Lower lobe of right lung (tissue), 2 donors: ENCODE measurements at regions not wholly inside any gene's neighbourhood (a gene's known extent, or its start where the extent isn't known, plus 50 kb on each side); places are given as distances from the start of the nearest gene placed in this dataset.

Experiments used
- ATAC-seq, 2 donors: fragments of 200-7000 bp; cut with Tn5 transposase; one replicate each; pipeline ENCODE4 v1.9.1; 2020 to 2022; ENCODE audit warnings: mild to moderate bottlenecking in 2 of 2, moderate library complexity in 2 of 2
- DNase-seq: peaks from one replicate; pipeline ENCODE4 v3.0.0-alpha.2; 2020
- H3K27ac ChIP-seq: fragments of 200-600 bp; one replicate; pipeline ENCODE4 v1.8.0; 2022
- H3K27me3 ChIP-seq: fragments of 200-600 bp; one replicate; pipeline ENCODE4 v1.8.0; 2022; ENCODE audit warnings: low read depth
- H3K36me3 ChIP-seq: fragments of 200-600 bp; one replicate; pipeline ENCODE4 v1.8.0; 2022; ENCODE audit warnings: mild to moderate bottlenecking
- H3K4me1 ChIP-seq: fragments of 200-600 bp; one replicate; pipeline ENCODE4 v1.8.0; 2022
- H3K4me3 ChIP-seq: fragments of 200-600 bp; one replicate; pipeline ENCODE4 v1.8.0; 2022; ENCODE audit warnings: mild to moderate bottlenecking
- H3K9me3 ChIP-seq: fragments of 200-600 bp; one replicate; pipeline ENCODE4 v1.8.0; 2022
- CTCF ChIP-seq: fragments of 200-600 bp; IDR thresholded peaks from one replicate; pipeline ENCODE4 v1.8.0; 2022; ENCODE audit warnings: antibody characterized with exemption, mild to moderate bottlenecking
- intact Hi-C: fragments of 100-400 bp; cut with DNase I; formaldehyde crosslinking; loops from one replicate; pipeline ENCODE4 v1.11.0; 2022
- donor health status: DM: no; HTN: yes; CAD: no; lungs with severe emphysema.

- H3K9me3 ChIP-seq = no peaks in the 10 kb centered on the region
- H3K27ac ChIP-seq = no peak overlapping the region
- TF ChIP-seq CTCF = no peak
- H3K27me3 ChIP-seq = no peaks in the 10 kb centered on the region
- H3K36me3 ChIP-seq = no peaks in the 10 kb centered on the region
- DNase-seq = no peak
- no peak for ATAC-seq
- intact Hi-C loops = no loop called here
- no peak overlapping the region for H3K4me3 ChIP-seq
- H3K4me1 ChIP-seq = no peaks in the 10 kb centered on the region
Measured at GRCh38 chr15:99895956-99896311, 162.7 kb upstream of the LYSMD4 start.

GRCh38 chr15:99895189-99895955, 162.1 kb upstream of the LYSMD4 start:
- no peak overlapping the region for H3K27ac ChIP-seq
- TF ChIP-seq CTCF = no peak
- H3K4me3 ChIP-seq = no peak overlapping the region
- no peak for DNase-seq
- H3K36me3 ChIP-seq = no peaks in the 10 kb centered on the region
- ATAC-seq = no peak
- no peaks in the 10 kb centered on the region for H3K27me3 ChIP-seq
- intact Hi-C loops = no loop called here
- H3K9me3 ChIP-seq = no peaks in the 10 kb centered on the region
- no peaks in the 10 kb centered on the region for H3K4me1 ChIP-seq

- no peaks in the 10 kb centered on the region for H3K27me3 ChIP-seq
- no peak for TF ChIP-seq CTCF
- ATAC-seq = no peak
- H3K36me3 ChIP-seq = no peaks in the 10 kb centered on the region
- H3K4me1 ChIP-seq = no peaks in the 10 kb centered on the region
- H3K4me3 ChIP-seq = no peak overlapping the region
- intact Hi-C loops = no loop called here
- DNase-seq = no peak
- H3K27ac ChIP-seq = no peak overlapping the region
- no peaks in the 10 kb centered on the region for H3K9me3 ChIP-seq
Measured at GRCh38 chr15:99878835-99879234, 145.6 kb upstream of the LYSMD4 start.

GRCh38 chr15:99873451-99873850, 140.2 kb upstream of the LYSMD4 start:
- Histone ChIP-seq H3K36me3 (no peaks in the 10 kb centered on the region), H3K4me3 (no peak overlapping the region), H3K27ac (no peak overlapping the region), H3K4me1 (no peaks in the 10 kb centered on the region), H3K9me3 (no peaks in the 10 kb centered on the region), H3K27me3 (no peaks in the 10 kb centered on the region)
- intact Hi-C loops = no loop called here
- no peak for TF ChIP-seq CTCF
- no peak for ATAC-seq
- no peak for DNase-seq

- intact Hi-C loops = no loop called here
- TF ChIP-seq CTCF = no peak
- Histone ChIP-seq H3K4me3 (no peak overlapping the region), H3K27ac (no peak overlapping the region), H3K36me3 (no peaks in the 10 kb centered on the region), H3K9me3 (no peaks in the 10 kb centered on the region), H3K4me1 (no peaks in the 10 kb centered on the region), H3K27me3 (no peaks in the 10 kb centered on the region)
- ATAC-seq (no peak), DNase-seq (no peak)
Measured at GRCh38 chr15:99863550-99864198, 130.4 kb upstream of the LYSMD4 start.
